ENCODE measurements at regions not wholly inside any gene's neighbourhood (a gene's known extent, or its start where the extent isn't known, plus 50 kb on each side); places are given as distances from the start of the nearest gene placed in this dataset.

GRCh38 chr2:238970553-238971081 lies 122.7 kb downstream of the TWIST2 start (continued):
- TF ChIP-seq, protein P1, sequence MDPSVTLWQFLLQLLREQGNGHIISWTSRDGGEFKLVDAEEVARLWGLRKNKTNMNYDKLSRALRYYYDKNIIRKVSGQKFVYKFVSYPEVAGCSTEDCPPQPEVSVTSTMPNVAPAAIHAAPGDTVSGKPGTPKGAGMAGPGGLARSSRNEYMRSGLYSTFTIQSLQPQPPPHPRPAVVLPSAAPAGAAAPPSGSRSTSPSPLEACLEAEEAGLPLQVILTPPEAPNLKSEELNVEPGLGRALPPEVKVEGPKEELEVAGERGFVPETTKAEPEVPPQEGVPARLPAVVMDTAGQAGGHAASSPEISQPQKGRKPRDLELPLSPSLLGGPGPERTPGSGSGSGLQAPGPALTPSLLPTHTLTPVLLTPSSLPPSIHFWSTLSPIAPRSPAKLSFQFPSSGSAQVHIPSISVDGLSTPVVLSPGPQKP (IDR thresholded peaks at IDR 0.05; ENCODE audit: borderline replicate concordance, low read depth, low read length): no peak

GRCh38 chr2:238971318-238972145 lies 123.6 kb downstream of the TWIST2 start:
- no peaks in the 10 kb centered on the region for H3K79me1 ChIP-seq (ENCODE audit: low read depth in 1 of 2, low read length in 2 of 2)
- H3K4me3 ChIP-seq (ENCODE audit: insufficient read depth, low read depth, low read length): no peak overlapping the region
- H2BK15ac ChIP-seq (ENCODE audit: low read depth, low read length): no peak overlapping the region
- no peak overlapping the region for H3K9ac ChIP-seq (ENCODE audit: low read depth, low read length)
- ATAC-seq (ENCODE audit: low read depth) (no peak), DNase-seq (no peak)
- no peak overlapping the region for H3K14ac ChIP-seq (replicated peaks; ENCODE audit: low read depth, low read length)
- intact Hi-C loops (cut with micrococcal nuclease): loop anchor here (10.0 kb wide), 2 partner anchors 187 to 247 kb away; no protein-coding TSS in a partner anchor
- WGBS, 2 experiments (ENCODE audit: extremely low coverage in 2 of 2, insufficient read length in 1 of 2): 90% methylated on average over 1 of the region's 9 CpGs; no CpG with 5 or more reads in 1 of the 2 experiments
- no peak overlapping the region for H4K5ac ChIP-seq (ENCODE audit: low read depth, low read length)
- no TSS peak for BruUV-seq (replicated peaks)
- H3K27me3 ChIP-seq (ENCODE audit: control insufficient read depth, insufficient read depth, low read length): no peaks in the 10 kb centered on the region; the same call in 1 of the 2 replicates
- no peak for TF ChIP-seq RAD21 (IDR thresholded peaks at IDR 0.05; ENCODE audit: low read length)
- TF ChIP-seq NFE2L2 (IDR thresholded peaks at IDR 0.05; ENCODE audit: low read depth, low read length): no peak
- TF ChIP-seq RCOR1 (IDR thresholded peaks at IDR 0.05; ENCODE audit: insufficient replicate concordance, low read length): no peak
- no peak overlapping the region for H2AK5ac ChIP-seq (ENCODE audit: low read depth, low read length)
- H3K23ac ChIP-seq (ENCODE audit: low read depth, low read length): no peak overlapping the region
- H3K27ac ChIP-seq (ENCODE audit: insufficient read depth, low read length): no peak overlapping the region
- in situ Hi-C loops (cut with MboI; ENCODE audit: low sequenced_read_pairs): loop anchor here (25.0 kb wide), 1 partner anchor 609 kb away; no protein-coding TSS in a partner anchor
- H4K20me1 ChIP-seq (ENCODE audit: insufficient read depth, low read length): no peaks in the 10 kb centered on the region
- no peak overlapping the region; the same call in 1 of the 2 replicates for H2BK120ac ChIP-seq (ENCODE audit: low read depth, low read length)
- no peak overlapping the region for H2AFZ ChIP-seq (replicated peaks; ENCODE audit: low read length, poor library complexity)
- no peak overlapping the region; the same call in 1 of the 2 replicates for H4K91ac ChIP-seq (ENCODE audit: insufficient read depth, low read depth, low read length)
- H3K4me1 ChIP-seq (ENCODE audit: control insufficient read depth, insufficient read depth, low read length): peaks cover 10% of the 10 kb centered on the region
- CTCF ChIA-PET: interaction anchor here (1.0 kb wide), 1 partner anchor 12 kb away, joined by 5 read pairs; no protein-coding TSS in a partner anchor
- H2AK9ac ChIP-seq (replicated peaks; ENCODE audit: low read depth, low read length, poor library complexity): no peak overlapping the region
- no peak overlapping the region; the same call in 1 of the 2 replicates for H3K4ac ChIP-seq (ENCODE audit: low read depth, low read length)
- H3K9me3 ChIP-seq (ENCODE audit: control insufficient read depth, insufficient read depth, low read length): no peaks in the 10 kb centered on the region
- peaks cover 3% of the 10 kb centered on the region; the same call in 1 of the 2 replicates for H3K9me1 ChIP-seq (ENCODE audit: insufficient read depth, low read length)
- H4K8ac ChIP-seq (ENCODE audit: low read depth in 2 of 2, low read length in 2 of 2): no peak overlapping the region
- no peak overlapping the region for H2BK5ac ChIP-seq (ENCODE audit: low read depth, low read length, poor library complexity, severe bottlenecking)
- no peak overlapping the region for H3K56ac ChIP-seq (ENCODE audit: extremely low read depth, insufficient read depth, low read length)
- no peaks in the 10 kb centered on the region for H3K36me3 ChIP-seq (ENCODE audit: control insufficient read depth, insufficient read depth, low read length)
- no peak overlapping the region for H3K4me2 ChIP-seq (ENCODE audit: low read depth, low read length)
- POLR2A ChIA-PET (ENCODE audit: unreplicated experiment): no interaction called here
- dilution Hi-C loops (cut with HindIII; ENCODE audit: low sequenced_read_pairs, unreplicated experiment): no loop called here
- H3K18ac ChIP-seq (ENCODE audit: low read depth, low read length): no peak overlapping the region
- no peak overlapping the region for H2BK20ac ChIP-seq (ENCODE audit: low read depth, low read length)
